H1 (cell line): ENCODE measurements at regions not wholly inside any gene's neighbourhood (a gene's known extent, or its start where the extent isn't known, plus 50 kb on each side); places are given as distances from the start of the nearest gene placed in this dataset.
"Not testable (repeated sequence)": the region's sequence is repeated elsewhere in the genome, so short reads cannot be mapped to it uniquely, and the experiment has no call there.

ENCODE experiments used
- CTCF ChIP-seq, 3 experiments: IDR thresholded peaks; 1 replicate in 2 of 3; 2 replicates in 1 of 3; pipeline versions ENCODE4 v1.5.1 to v1.6.1; 2011; ENCODE audit warnings: low read length in 3 of 3, mild to moderate bottlenecking in 3 of 3, inconsistent platforms in 2 of 3, low read depth in 1 of 3, moderate library complexity in 1 of 3; ENCODE audit not compliant: insufficient read depth in 1 of 3; ENCODE audit errors: control extremely low read depth in 1 of 3
- E2F6 ChIP-seq: IDR thresholded peaks from 2 replicates; pipeline ENCODE4 v1.6.1; 2012; ENCODE audit warnings: inconsistent platforms
- EP300 ChIP-seq, 2 experiments: IDR thresholded peaks; 1 replicate in 1 of 2; 2 replicates in 1 of 2; pipeline ENCODE4 v1.6.1; 2011 to 2012; ENCODE audit warnings: low read depth in 2 of 2, low read length in 2 of 2, mild to moderate bottlenecking in 2 of 2, borderline replicate concordance in 1 of 2, inconsistent platforms in 1 of 2, moderate library complexity in 1 of 2
- FOSL1 ChIP-seq: IDR thresholded peaks from 2 replicates; pipeline ENCODE4 v1.6.1; 2011; ENCODE audit warnings: mild to moderate bottlenecking, low read depth, low read length, moderate library complexity; ENCODE audit not compliant: insufficient read depth
- HDAC6 ChIP-seq: IDR thresholded peaks from one replicate; pipeline ENCODE4 v1.7.1; 2012; ENCODE audit warnings: low read depth, mild to moderate bottlenecking, inconsistent platforms, low read length, moderate library complexity
- POLR2A ChIP-seq, 2 experiments: IDR thresholded peaks; 1 replicate in 1 of 2; 2 replicates in 1 of 2; pipeline ENCODE4 v1.6.1; 2011; ENCODE audit warnings: low read depth in 2 of 2, low read length in 2 of 2, mild to moderate bottlenecking in 2 of 2; ENCODE audit errors: control extremely low read depth in 1 of 2
- RAD21 ChIP-seq, 2 experiments: IDR thresholded peaks in 1 of 2; conservative IDR thresholded peaks in 1 of 2; 2 replicates each; pipeline ENCODE4 v1.6.1; 2011; ENCODE audit warnings: low read depth in 2 of 2, low read length in 2 of 2, improper control_type of control experiment in 1 of 2, inconsistent platforms in 1 of 2, mild to moderate bottlenecking in 1 of 2, moderate library complexity in 1 of 2
- SP1 ChIP-seq: IDR thresholded peaks from 2 replicates; pipeline ENCODE4 v1.6.1; 2011; ENCODE audit warnings: low read depth, low read length
- TAF1 ChIP-seq: IDR thresholded peaks from 2 replicates; pipeline ENCODE4 v1.6.1; 2011; ENCODE audit warnings: mild to moderate bottlenecking, low read depth, low read length

GRCh38 chr10:64906311-64906710, 1385.1 kb downstream of the REEP3 start:
- TF ChIP-seq CTCF (IDR thresholded peaks at IDR 0.05; ENCODE audit: control extremely low read depth in 1 of 3, insufficient read depth in 1 of 3, low read depth in 1 of 3, low read length in 3 of 3); POLR2A (IDR thresholded peaks at IDR 0.05; ENCODE audit: control extremely low read depth in 1 of 2, low read depth in 2 of 2, low read length in 2 of 2); TAF1; RAD21 (IDR thresholded peaks at IDR 0.05 in 1 of 2, conservative IDR thresholded peaks at IDR 0.05 in 1 of 2; ENCODE audit: low read depth in 2 of 2, low read length in 2 of 2); EP300 (IDR thresholded peaks at IDR 0.05; ENCODE audit: borderline replicate concordance in 1 of 2, low read depth in 2 of 2, low read length in 2 of 2); E2F6; SP1; HDAC6; FOSL1: not testable (repeated sequence)
